ENCODE measurements at regions not wholly inside any gene's neighbourhood (a gene's known extent, or its start where the extent isn't known, plus 50 kb on each side); places are given as distances from the start of the nearest gene placed in this dataset.

GRCh38 chr9:95626885-95627558 lies 110.3 kb upstream of the PTCH1 start:
- TF ChIP-seq, protein P1, sequence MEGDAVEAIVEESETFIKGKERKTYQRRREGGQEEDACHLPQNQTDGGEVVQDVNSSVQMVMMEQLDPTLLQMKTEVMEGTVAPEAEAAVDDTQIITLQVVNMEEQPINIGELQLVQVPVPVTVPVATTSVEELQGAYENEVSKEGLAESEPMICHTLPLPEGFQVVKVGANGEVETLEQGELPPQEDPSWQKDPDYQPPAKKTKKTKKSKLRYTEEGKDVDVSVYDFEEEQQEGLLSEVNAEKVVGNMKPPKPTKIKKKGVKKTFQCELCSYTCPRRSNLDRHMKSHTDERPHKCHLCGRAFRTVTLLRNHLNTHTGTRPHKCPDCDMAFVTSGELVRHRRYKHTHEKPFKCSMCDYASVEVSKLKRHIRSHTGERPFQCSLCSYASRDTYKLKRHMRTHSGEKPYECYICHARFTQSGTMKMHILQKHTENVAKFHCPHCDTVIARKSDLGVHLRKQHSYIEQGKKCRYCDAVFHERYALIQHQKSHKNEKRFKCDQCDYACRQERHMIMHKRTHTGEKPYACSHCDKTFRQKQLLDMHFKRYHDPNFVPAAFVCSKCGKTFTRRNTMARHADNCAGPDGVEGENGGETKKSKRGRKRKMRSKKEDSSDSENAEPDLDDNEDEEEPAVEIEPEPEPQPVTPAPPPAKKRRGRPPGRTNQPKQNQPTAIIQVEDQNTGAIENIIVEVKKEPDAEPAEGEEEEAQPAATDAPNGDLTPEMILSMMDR (IDR thresholded peaks at IDR 0.05; ENCODE audit: insufficient read depth, low read length, poor library complexity, severe bottlenecking), result no peak
- no peak for TF ChIP-seq EZH2phosphoT487 (conservative IDR thresholded peaks at IDR 0.05; ENCODE audit: low read length)

All from SU-DHL-6 (cell line).